HCT116 (cell line): ENCODE measurements at regions not wholly inside any gene's neighbourhood (a gene's known extent, or its start where the extent isn't known, plus 50 kb on each side); places are given as distances from the start of the nearest gene placed in this dataset.

Experiments used
- ATF3 ChIP-seq: IDR thresholded peaks from 2 replicates; pipeline ENCODE4 v1.6.1; 2012
- CTCF ChIP-seq, 3 experiments: fragments of 200-600 bp in 1 of 3; sonication (generic) in 1 of 3; IDR thresholded peaks in 2 of 3; conservative IDR thresholded peaks in 1 of 3; 2 replicates each; pipeline ENCODE4 v1.5.1; 2012 to 2017; ENCODE audit warnings: low read depth in 2 of 3, low read length in 2 of 3, antibody characterized with exemption in 1 of 3, borderline replicate concordance in 1 of 3, control low read depth in 1 of 3, mild to moderate bottlenecking in 1 of 3, mixed read lengths in 1 of 3, mixed run types in 1 of 3, moderate library complexity in 1 of 3; ENCODE audit not compliant: insufficient read depth in 1 of 3
- EZH2 ChIP-seq: fragments of 200-600 bp; sonication (generic); IDR thresholded peaks from 2 replicates; pipeline ENCODE4 v1.6.1; 2017; ENCODE audit warnings: antibody characterized with exemption, mixed run types
- JUND ChIP-seq: IDR thresholded peaks from 2 replicates; pipeline ENCODE4 v1.6.1; 2012
- POLR2A ChIP-seq: IDR thresholded peaks from 2 replicates; pipeline ENCODE4 v1.7.0; 2011; ENCODE audit warnings: borderline replicate concordance; ENCODE audit not compliant: insufficient read depth, insufficient read length; ENCODE audit errors: extremely low read depth
- POLR2AphosphoS5 ChIP-seq: IDR thresholded peaks from 2 replicates; pipeline ENCODE4 v1.6.1; 2011; ENCODE audit warnings: mild to moderate bottlenecking, low read depth, low read length, moderate library complexity
- REST ChIP-seq: IDR thresholded peaks from 2 replicates; pipeline ENCODE4 v1.6.1; 2012; ENCODE audit warnings: low read depth
- SRF ChIP-seq: IDR thresholded peaks from 2 replicates; pipeline ENCODE4 v1.6.1; 2012; ENCODE audit warnings: low read depth
- YY1 ChIP-seq: IDR thresholded peaks from 2 replicates; pipeline ENCODE4 v1.6.1; 2011; ENCODE audit warnings: low read length, low read depth, moderate library complexity, mild to moderate bottlenecking; ENCODE audit not compliant: insufficient replicate concordance; ENCODE audit errors: extremely low read depth
- ZNF274 ChIP-seq: fragments of 200-500 bp; sonication (Bioruptor generic); IDR thresholded peaks from 2 replicates; pipeline ENCODE4 v1.6.1; 2014; ENCODE audit warnings: mild to moderate bottlenecking, low read depth, low read length, inconsistent platforms

GRCh38 chr3:73327052-73327451 is 265.6 kb downstream of the EBLN2 start:
- TF ChIP-seq CTCF (IDR thresholded peaks at IDR 0.05 in 2 of 3, conservative IDR thresholded peaks at IDR 0.05 in 1 of 3; ENCODE audit: borderline replicate concordance in 1 of 3, insufficient read depth in 1 of 3, low read depth in 2 of 3, low read length in 2 of 3) (no peak), REST (no peak), ZNF274 (no peak), POLR2AphosphoS5 (no peak), JUND (no peak), SRF (no peak), EZH2 (no peak), YY1 (no peak), ATF3 (no peak), POLR2A (no peak)
